ENCODE measurements at regions not wholly inside any gene's neighbourhood (a gene's known extent, or its start where the extent isn't known, plus 50 kb on each side); places are given as distances from the start of the nearest gene placed in this dataset.

DNA sequence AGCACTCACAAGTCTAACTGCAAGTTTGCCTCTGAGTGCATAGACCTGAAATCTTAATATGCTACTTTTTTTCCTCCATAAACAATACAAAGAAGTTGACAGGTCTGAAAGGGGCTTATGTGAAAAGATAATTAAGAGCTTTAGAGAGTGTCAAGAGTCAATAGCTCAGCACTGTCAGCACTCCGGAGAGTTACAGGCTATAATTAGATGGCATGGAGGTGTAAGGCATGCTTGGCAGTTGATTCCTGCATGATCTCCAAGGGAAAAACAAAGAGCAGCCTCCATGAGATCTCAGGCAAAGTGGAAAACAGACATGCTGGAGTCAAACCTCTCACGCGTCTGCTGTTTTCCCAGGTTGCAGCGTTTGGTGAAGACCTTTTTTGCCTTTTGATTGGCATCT, 468.7 kb downstream of the TLE4 start:
- Histone ChIP-seq H3K36me3 (no peaks in the 10 kb centered on the region), H3K9me3 (no peaks in the 10 kb centered on the region), H3K27me3 (no peaks in the 10 kb centered on the region), H3K4me3 (no peak overlapping the region), H3K4me1 (no peaks in the 10 kb centered on the region), H3K27ac (replicated peaks in 1 of 4) (no peak overlapping the region)
- intact Hi-C loops (cut with DNase I), result no loop called here
- TF ChIP-seq, protein P1, sequence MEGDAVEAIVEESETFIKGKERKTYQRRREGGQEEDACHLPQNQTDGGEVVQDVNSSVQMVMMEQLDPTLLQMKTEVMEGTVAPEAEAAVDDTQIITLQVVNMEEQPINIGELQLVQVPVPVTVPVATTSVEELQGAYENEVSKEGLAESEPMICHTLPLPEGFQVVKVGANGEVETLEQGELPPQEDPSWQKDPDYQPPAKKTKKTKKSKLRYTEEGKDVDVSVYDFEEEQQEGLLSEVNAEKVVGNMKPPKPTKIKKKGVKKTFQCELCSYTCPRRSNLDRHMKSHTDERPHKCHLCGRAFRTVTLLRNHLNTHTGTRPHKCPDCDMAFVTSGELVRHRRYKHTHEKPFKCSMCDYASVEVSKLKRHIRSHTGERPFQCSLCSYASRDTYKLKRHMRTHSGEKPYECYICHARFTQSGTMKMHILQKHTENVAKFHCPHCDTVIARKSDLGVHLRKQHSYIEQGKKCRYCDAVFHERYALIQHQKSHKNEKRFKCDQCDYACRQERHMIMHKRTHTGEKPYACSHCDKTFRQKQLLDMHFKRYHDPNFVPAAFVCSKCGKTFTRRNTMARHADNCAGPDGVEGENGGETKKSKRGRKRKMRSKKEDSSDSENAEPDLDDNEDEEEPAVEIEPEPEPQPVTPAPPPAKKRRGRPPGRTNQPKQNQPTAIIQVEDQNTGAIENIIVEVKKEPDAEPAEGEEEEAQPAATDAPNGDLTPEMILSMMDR (IDR thresholded peaks at IDR 0.05), result no peak
- TF ChIP-seq EP300 (IDR thresholded peaks at IDR 0.05), result no peak
- no peak for TF ChIP-seq POLR2A (IDR thresholded peaks at IDR 0.05; ENCODE audit: low read depth)
- TF ChIP-seq POLR2AphosphoS5 (IDR thresholded peaks at IDR 0.05), result no peak
- DNase-seq (ENCODE audit: extremely low spot score), result no peak
- 64% methylated on average over 4 of the region's 4 CpGs for WGBS

DNA sequence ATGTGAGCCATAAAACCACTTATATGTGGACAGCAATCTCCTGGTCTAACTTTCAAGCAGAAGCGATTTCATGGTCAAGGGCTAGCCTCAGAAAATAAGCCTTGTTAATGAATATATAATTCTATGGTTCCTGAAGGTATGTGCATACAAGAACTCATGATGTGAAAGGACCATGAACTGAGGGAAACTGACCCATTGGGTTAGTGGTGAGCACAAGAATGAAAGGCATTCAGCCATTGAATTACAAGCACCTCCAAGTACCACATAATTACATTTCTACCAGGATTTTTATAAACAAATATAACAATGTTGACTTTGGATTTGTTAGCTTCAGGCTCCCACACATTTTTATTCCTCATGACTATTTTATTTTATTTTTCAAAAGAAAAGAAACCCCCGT, 459.0 kb downstream of the TLE4 start:
- DNase-seq (ENCODE audit: extremely low spot score), result no peak
- TF ChIP-seq POLR2A (IDR thresholded peaks at IDR 0.05; ENCODE audit: low read depth) (no peak), EP300 (IDR thresholded peaks at IDR 0.05) (no peak), POLR2AphosphoS5 (IDR thresholded peaks at IDR 0.05) (no peak)
- TF ChIP-seq, protein P1 (IDR thresholded peaks at IDR 0.05), result no peak
- 94% methylated on average over 2 of the region's 2 CpGs for WGBS
- H3K27me3 ChIP-seq, result no peaks in the 10 kb centered on the region
- intact Hi-C loops (cut with DNase I), result no loop called here
- H3K4me1 ChIP-seq, result peaks cover 0 to 17% (median 2%) of the 10 kb centered on the region in 4 donors
- no peak overlapping the region for H3K27ac ChIP-seq (replicated peaks in 1 of 4)
- no peaks in the 10 kb centered on the region for H3K36me3 ChIP-seq
- H3K9me3 ChIP-seq, result no peaks in the 10 kb centered on the region
- H3K4me3 ChIP-seq, result no peak overlapping the region

DNA sequence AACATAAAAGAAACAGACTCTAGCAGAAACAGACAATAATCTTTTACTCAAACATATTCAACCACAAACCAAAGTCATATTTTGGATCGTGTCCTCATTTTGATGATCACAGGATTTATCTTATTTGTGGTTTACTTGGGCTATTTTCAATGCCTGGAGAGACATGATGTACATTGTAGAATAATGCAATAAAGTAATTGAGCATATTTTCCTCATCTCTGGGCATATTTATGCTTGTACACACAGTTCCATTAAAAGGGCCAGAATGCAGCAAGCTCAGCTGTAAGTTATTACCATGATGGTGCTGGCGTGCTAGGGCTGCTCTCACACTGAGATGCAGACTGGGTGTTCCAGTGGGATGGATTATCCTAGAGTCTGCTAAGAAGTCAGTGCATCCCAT, 456.7 kb downstream of the TLE4 start:
- DNase-seq (ENCODE audit: extremely low spot score), result no peak
- Histone ChIP-seq H3K4me1 (peaks cover 0 to 17% (median 2%) of the 10 kb centered on the region in 4 donors), H3K9me3 (no peaks in the 10 kb centered on the region), H3K27ac (replicated peaks in 1 of 4) (no peak overlapping the region), H3K36me3 (no peaks in the 10 kb centered on the region), H3K4me3 (no peak overlapping the region), H3K27me3 (no peaks in the 10 kb centered on the region)
- WGBS, result 52% methylated on average over 2 of the region's 2 CpGs
- intact Hi-C loops (cut with DNase I), result no loop called here
- TF ChIP-seq POLR2A (IDR thresholded peaks at IDR 0.05; ENCODE audit: low read depth), result no peak
- TF ChIP-seq POLR2AphosphoS5 (IDR thresholded peaks at IDR 0.05), result no peak
- TF ChIP-seq EP300 (IDR thresholded peaks at IDR 0.05), result no peak
- TF ChIP-seq, protein P1 (IDR thresholded peaks at IDR 0.05), result no peak

DNA sequence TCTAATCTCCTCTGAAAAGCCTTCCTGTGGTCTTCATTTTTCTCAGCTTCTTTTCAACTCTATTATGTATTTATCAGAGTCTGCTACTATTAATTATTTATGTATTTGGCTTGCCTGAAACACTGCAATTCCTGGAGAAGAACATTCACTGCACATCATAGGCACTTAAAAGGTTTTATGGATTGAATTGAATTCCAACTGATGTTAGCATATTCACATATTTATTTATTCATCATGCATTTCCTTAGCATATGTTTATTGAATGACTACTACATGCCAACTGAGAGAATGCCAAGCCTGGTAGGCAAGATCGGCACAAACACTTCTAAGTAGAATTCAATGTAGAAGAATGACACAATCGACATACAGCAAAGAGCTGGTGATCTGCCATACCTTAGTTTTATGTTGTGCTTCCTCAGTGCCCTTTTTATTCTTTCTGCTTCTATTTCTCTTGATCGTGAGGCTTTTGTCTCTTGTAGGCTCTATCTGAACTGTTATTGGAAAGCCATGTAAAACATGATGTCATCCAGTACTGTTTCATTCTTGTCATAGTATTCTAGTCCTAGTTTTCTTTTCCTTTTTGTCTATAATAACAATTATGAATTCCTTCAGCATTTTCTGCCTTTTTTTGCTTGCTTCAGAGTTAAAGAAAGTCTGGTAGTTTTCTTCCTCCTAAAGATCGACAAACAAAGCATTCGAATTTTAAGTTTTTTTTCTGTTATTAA, 454.2 kb downstream of the TLE4 start:
- Histone ChIP-seq H3K27me3 (no peaks in the 10 kb centered on the region), H3K9me3 (no peaks in the 10 kb centered on the region), H3K27ac (replicated peaks in 1 of 4) (no peak overlapping the region), H3K36me3 (no peaks in the 10 kb centered on the region), H3K4me3 (no peak overlapping the region), H3K4me1 (peaks cover 0 to 17% (median 2%) of the 10 kb centered on the region in 4 donors)
- WGBS, result 90% methylated on average over 5 of the region's 5 CpGs
- TF ChIP-seq EP300 (IDR thresholded peaks at IDR 0.05) (no peak), POLR2A (IDR thresholded peaks at IDR 0.05; ENCODE audit: low read depth) (no peak), POLR2AphosphoS5 (IDR thresholded peaks at IDR 0.05) (no peak)
- TF ChIP-seq, protein P1 (IDR thresholded peaks at IDR 0.05), result no peak
- no peak for DNase-seq (ENCODE audit: extremely low spot score)
- intact Hi-C loops (cut with DNase I), result no loop called here

DNA sequence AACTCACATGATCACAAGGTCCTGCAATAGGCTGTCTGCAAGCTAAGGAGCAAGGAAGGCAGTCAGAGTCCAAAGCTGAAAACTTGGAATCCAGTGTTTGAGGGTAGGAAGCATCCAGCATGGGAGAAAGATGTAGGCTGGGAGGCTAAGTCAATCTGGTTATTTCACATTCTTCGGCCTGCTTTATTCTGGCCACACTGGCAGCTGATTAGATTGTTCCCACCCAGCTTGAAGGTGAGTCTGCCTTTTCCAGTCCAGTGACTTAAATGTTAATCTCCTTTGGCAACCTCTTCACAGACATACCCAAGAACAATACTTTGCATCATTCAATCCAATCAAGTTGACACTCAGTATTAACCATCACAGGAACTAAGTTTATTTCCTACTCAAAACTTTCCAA, 453.4 kb downstream of the TLE4 start:
- H3K36me3 ChIP-seq, result no peaks in the 10 kb centered on the region
- no peak overlapping the region for H3K4me3 ChIP-seq
- H3K27ac ChIP-seq (replicated peaks in 1 of 4), result no peak overlapping the region
- H3K9me3 ChIP-seq, result no peaks in the 10 kb centered on the region
- H3K27me3 ChIP-seq, result no peaks in the 10 kb centered on the region
- WGBS, result 70% methylated on average over 1 of the region's 1 CpG
- peaks cover 0 to 12% (median 2%) of the 10 kb centered on the region in 4 donors for H3K4me1 ChIP-seq
- TF ChIP-seq POLR2AphosphoS5 (IDR thresholded peaks at IDR 0.05), result no peak
- TF ChIP-seq EP300 (IDR thresholded peaks at IDR 0.05), result no peak
- TF ChIP-seq POLR2A (IDR thresholded peaks at IDR 0.05; ENCODE audit: low read depth), result no peak
- TF ChIP-seq, protein P1 (IDR thresholded peaks at IDR 0.05), result no peak
- no peak for DNase-seq (ENCODE audit: extremely low spot score)
- intact Hi-C loops (cut with DNase I), result no loop called here
